GM21390 (cell line): ENCODE measurements at regions not wholly inside any gene's neighbourhood (a gene's known extent, or its start where the extent isn't known, plus 50 kb on each side); places are given as distances from the start of the nearest gene placed in this dataset.

ENCODE experiments used
- ATAC-seq: cut with Tn5 transposase; IDR thresholded peaks from one replicate; pipeline ENCODE4 v1.9.1; 2021; ENCODE audit not compliant: unreplicated experiment

DNA sequence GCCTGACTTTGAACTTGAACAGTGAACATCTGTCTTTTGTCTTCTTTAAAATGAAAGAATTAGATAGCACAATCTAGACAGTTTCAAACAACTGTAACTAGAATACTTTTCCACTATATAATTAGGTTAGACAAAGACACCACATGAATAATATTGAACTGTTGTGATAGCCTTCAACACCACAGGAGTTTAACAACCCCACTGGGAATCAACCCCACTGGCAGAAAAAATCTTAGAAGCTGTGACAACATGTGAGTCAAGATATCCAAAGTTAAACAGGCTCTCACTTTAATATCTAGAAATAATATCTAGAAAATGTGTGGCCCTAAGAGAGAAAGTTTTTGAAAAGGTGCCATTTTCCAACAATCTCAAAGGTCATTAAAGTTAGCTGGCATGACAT, 64.4 kb upstream of the PRICKLE2 start:
- no peak for ATAC-seq

DNA sequence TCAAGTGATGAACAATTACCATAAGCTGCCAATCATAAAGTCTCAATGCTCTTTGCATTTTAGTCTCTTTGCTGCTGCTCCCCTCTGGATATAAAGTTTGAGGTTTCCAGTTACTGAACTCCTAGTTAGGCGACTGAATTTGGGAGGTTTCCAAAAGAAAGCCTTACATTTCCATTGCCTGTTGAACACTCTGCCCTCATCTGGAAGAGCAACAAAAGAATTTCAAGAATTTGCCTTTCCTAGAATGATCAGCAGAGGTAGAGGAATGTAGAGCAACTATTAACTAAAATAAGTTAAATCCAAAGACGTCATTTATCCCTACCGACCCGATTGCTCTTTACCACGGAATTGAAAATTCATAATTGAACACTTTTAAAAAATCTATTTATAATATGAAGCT, 53.4 kb upstream of the PRICKLE2 start:
- no peak for ATAC-seq

DNA sequence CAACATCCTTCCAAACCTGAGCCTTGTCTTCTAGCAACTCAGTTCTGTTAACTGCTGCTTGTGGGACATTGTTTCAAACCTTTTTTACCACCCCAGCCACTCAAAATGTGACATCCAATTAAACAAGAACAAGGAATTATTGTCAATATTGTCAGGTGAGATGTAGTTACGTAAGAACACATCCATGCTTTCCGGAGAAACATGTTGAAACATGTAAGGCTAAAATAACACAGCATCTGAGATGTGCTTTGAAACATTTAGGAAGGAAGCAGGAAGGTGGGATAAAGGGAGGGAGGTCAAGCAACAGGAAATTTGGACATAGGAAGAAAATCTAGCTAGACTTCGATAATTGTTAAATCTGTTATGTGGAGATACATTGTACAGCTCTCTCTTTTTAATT, 50.9 kb upstream of the PRICKLE2 start:
- ATAC-seq = no peak
